Hematopoietic multipotent progenitor cell treated with erythropoietin and hydrocortisone succinate and interleukin-3 and kit ligand, for 17 days (in vitro differentiated cells): ENCODE measurements at regions not wholly inside any gene's neighbourhood (a gene's known extent, or its start where the extent isn't known, plus 50 kb on each side); places are given as distances from the start of the nearest gene placed in this dataset.

Experiments
- DNase-seq: peaks from one replicate; pipeline ENCODE4 v3.0.0-alpha.2; 2015; ENCODE audit warnings: low spot score

DNA sequence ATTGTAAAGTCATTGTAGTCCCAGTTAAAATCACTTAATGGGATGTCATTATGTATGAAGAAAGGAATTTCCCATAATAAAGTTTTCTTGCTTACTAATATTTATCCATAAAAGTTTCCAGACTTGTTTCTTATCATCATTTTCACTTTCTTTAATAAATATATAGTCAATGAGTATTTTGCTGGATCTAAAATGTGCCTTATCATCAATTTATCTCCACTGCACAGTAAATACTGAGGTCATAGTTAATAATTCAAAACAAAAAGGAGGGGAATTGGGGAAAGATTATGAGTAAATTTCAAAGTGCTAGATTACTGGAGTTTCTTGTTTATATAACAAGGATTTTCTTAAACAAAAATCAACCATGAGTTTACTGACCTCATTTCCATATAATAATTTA is 279.5 kb upstream of the DKK2 start:
- DNase-seq, result no peak

DNA sequence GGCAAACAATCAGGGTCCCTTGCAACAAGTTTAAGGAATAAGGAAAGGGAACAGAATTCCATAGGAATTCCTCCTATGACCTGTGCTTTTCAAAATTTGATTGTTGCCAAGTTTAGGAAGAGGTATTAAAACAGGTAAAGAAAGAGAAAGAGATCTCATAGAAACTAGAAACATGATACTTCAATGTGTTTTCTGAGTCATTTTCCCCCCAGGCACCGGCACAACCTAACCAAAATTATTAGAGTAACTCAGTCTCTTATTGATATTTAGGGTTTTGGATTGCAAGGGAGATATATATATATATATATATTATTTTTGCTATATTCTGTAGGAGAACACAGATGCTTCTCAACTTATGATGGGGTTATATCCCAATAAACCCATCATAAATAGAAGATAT is 278.0 kb upstream of the DKK2 start:
- no peak for DNase-seq

DNA sequence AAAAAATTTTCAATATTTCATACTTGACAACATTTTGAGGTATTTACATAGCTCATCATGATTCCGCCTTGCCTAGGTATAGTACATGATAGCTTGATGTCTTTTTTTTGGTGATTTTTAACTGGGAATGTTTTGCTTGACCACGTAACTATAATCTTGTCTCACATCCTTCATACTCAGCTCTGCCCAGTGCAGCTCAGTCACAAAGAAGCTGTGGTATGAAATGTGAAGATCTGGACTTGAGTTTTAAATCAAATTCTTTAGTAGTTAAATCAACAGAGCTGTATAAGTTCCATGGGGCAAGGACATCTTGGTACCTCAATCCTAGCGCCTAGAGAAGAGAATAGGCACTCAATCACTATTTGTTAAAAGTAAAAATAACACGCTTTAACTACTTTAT is 276.3 kb upstream of the DKK2 start:
- no peak for DNase-seq

DNA sequence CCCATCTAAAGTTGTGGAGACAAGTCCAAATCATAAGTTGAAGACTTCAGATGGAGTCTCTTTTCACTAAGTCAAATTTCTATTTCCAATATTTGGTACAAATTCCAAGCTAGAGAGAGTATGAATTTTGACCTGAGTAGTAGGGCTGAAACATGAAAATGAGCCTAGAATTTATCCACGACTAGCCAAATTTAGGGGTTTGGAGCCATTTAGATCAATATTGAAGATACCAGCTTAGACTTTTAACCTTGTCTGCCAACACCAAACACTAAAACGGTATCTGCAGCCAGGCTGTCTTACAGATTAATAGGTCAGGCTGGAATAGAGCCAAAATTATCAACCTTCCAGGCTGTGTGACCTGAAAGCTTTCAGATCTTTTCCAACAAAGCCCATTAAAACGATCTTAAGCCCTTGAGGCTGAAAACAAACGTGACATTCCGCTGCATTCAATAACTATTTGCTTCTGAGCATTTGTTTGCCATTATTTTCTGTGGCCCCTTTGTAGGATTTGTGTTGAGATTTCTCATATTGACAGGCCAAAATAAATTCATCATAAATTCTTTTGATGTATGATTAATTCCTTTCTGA is 268.7 kb upstream of the DKK2 start:
- no peak for DNase-seq

DNA sequence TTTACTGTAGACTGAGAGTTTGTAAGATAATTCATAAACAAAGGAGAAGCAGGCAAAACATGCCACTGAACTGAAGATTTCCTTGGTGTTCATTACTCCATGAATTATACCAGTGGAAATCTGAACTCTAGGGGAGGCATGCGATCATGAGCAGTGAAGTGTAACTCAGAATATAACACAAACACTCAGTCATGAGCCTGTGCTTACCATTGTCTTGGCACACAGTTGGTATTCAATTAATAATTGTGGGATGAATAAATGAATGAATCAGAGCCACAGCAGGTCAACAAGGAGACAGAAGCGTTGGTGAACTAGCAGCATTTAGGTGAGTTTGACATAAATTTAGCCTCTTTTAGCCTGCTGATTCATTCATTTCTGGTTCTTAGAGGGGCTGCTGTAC is 263.5 kb upstream of the DKK2 start:
- DNase-seq, result no peak

DNA sequence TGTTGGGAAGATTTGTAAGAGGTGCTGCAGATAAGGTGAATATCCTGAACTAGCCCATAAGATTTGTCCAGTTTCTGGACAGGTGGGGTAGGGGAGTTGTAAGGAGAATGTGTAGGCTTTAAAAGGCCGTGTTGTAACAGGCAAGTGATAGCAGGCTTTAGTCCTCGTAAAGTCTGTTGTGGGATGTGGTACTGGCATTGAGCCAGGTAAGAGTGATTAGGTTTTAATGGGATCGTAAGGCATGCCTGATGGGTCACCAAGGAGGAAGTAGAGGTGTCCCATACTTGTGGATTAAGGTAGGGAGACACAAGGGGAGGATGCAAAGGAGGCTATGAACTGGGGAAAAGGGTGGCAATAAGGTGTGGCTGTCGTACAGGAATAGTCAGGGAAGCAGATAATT is 256.9 kb upstream of the DKK2 start:
- DNase-seq, result no peak

DNA sequence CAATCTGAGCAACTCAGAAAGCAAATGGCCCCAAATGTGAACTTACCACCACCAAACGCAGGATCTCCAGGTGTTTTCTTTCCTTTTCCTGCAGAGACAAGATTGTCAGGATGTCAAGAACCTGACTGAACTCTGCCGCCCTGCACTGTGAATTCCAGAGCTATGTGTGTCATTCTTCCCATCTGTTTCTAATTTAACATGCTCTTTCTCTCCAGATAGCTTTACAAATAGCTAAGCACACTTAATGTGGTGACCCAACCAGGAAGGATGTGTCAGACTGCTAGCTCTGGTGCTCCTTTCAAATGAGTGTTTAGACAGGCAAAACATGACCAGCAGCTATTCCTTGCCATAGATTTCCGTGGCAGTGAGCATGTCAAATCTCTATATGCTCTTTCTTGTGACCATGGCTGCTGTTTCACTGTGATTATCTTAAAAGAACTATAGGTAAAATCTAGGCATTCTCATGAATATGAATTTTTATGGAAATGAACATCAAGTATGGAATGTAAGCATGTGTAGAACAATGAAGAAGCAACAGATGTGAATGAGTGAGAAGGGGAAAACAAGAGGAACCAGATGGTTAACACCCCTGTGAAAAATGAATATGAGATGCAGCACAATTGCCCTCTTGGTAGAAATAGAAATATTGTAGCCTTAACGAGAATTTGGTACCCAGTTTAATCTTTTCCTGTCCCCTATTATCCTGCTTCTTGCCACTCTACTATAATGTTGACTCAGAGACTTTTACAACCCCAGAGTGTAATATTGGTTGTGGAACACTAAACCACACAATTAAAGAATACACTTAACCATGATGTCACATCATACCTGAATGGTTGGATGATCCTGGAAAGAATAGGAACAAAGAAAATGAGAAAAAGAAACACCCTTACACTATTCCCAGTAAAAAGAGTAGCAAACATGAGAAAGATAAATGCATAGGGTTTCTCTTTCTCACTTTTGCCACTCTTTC is 247.8 kb upstream of the DKK2 start:
- DNase-seq, result no peak

DNA sequence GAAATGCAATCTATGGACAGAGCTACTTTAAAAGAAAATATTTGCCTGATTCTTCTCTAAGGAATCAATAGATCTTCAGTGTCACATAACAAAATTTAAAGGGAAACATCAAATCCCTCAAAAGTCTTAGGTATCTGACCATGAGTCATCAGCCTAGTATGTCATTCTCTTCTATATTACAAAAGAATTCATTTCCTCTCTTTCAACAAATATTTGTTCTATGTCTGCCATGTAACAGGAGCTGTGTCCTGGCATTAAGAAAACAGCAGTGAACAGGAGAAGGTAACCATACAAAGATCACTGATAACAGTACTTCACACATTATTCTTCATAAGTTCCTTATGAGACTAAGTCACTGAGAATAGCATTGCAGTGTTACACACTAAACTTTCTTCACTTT is 243.6 kb upstream of the DKK2 start:
- DNase-seq, result no peak

DNA sequence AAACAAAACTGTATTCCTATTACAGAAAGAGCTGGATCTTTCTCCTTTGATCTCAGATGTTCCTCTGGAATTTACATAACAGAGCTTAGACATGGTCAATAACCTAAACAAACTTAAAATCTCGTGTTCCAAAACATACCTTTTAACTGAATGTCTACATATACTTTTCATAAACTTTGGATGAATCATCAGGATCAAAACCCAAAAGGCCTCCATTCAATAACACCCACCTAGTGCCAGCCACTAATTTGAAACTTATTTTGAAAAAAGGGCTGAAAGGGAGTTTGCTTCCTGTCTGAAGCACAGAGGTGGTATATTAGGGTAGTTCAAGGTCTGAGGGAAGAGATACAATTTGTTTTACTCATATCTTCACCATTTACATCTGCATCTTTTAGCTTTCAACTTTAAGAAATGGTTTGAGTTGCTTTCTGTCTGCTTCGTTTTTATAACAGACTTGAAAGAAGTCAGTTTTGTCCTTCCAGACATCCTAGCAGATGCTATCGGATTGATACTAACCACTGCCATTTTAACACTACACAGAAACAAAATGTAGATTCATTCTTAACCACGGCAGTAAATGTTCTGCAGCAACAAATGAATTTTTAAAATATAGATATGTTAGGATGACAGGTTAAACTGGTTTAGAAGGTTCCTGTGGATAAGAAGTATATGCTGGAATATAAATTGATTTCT is 242.8 kb upstream of the DKK2 start:
- no peak for DNase-seq

DNA sequence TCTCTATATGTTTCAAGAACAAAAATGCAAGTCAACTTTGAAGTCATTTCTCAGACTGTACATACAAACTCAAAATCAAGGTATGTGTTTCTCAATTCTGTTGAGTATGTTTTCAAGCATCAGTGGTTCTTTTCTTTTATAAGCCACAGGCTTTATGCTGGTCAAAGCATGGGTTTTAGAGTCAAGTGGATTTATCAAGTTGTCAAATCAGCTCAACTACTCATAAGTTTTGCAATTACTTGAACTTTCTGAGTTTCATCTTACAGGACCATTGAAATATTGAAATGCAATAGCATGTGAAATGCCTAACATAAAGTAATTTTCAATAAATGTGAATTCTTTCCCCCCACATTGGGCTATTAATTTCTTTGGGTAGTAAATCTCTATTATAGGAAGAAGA is 239.9 kb upstream of the DKK2 start:
- no peak for DNase-seq

DNA sequence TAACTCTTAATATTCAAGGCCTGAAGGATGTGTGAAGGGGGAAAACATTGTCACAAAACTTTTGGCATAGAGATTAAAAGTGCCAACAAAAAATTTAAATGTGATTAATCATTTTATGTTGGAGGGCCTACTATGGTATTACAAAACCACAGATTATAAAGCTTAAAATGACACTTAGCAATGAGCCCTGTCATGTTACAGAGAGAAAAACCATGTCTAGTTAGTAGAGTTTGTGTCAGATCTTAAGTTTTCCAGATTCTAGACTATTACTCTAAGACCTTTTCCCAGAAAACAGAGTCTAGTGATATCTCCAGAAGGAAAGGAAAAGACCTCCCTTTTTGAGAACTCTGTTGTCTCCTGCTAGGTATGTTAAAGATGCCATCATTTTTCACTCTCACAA is 239.1 kb upstream of the DKK2 start:
- DNase-seq, result no peak

DNA sequence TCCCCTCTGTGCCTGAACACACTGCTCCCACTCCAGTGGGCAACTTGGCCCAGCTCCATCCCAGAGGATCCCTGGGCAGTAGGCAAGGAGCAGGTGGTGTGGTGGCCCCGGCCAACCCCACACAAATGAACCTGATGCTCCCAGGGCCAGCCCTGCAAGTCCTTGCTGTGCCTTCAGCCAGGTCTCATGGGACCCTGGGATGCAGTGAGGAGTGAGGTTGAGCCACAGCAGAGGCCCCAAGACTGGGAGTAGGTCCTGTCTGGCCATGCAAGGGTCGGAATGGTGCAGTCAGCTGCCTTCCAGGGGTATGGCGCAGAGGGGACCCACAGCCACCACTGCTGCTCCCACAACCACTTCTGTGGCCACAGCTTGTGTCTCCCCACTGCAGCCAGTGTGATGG is 234.5 kb upstream of the DKK2 start:
- no peak for DNase-seq

DNA sequence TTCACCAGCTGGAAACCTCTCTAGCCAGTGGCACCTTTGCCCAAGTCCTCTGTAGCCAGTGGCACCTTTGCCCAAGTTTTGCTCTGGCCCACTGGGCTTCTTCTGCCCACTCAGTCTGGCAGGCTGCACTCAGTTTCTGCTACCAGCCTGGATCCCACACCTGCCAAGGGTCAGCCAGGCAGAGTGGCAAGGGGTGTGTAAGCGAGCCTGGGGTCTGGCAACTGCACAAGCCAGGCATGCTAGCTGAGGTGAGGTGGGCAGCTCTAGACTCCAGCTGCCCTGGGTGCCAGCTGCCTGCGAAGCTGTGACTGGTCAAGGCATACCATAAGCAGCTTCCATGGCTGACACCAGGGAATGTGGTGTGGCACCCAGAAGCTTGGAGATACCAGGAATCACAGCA is 233.1 kb upstream of the DKK2 start:
- no peak for DNase-seq

DNA sequence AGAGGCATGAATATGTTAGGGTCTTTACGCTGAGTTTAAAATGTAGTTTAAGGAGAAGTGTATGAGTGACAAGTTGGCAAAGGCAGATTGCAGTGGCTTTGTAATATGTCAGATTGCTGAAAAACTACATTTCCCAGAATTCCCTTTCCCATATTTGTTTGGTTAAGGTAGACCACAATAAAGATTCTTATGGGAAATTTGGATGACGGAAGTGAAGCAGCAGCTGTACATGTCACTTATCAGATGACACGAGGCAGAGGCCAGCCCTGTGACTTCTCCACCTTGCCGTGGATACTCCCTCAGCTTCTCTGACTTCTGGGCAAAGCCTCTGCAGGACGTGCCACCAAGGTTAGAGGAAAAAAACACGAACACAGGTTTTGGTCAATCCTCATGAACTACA is 229.7 kb upstream of the DKK2 start:
- DNase-seq, result no peak

DNA sequence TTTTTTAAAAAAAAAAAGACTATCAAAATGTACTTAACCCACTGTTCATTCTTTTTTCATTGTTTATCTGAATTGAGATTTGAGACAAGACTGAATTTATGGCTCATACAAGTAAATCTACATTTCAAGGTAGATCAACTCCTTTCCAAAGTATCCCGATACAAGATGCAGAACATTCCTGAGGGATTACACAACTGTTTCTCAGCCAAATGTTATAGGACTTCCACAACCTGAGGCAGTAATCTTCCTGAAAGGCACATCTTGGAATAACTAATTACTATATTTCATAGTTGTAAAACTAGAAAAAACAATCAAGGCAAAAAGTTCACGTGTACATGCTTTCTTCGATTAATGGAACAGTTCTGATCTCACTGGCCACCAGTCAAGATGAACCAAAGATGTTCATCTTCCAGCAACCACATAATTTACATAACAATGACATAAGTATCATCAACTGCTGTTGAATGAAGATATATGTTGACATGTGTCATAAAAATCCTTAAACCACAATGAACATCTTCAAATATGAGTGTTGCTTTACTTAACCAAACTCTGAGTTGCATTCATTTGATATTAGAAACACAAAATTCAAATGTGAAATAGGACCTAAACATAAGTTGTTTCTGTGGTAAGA is 225.2 kb upstream of the DKK2 start:
- DNase-seq, result no peak

DNA sequence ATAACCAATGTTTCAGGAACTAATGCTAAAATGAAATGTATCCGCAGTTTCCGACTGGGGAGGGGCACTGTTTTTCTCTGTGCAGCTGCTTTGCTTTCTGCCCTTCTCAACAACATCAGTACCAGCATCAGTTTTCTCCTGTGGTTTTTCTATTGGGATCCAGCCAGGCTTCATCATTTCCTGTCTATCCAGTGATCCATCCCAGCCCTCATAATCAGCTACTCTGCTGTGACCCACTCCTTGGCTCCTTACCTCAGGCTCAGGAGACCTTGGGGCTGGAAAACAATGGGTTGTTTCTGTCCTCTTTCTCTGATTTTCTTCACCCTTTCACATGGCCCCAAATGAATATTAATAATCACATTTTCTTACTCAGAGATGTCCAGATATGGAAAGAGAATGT is 222.2 kb upstream of the DKK2 start:
- DNase-seq, result no peak

DNA sequence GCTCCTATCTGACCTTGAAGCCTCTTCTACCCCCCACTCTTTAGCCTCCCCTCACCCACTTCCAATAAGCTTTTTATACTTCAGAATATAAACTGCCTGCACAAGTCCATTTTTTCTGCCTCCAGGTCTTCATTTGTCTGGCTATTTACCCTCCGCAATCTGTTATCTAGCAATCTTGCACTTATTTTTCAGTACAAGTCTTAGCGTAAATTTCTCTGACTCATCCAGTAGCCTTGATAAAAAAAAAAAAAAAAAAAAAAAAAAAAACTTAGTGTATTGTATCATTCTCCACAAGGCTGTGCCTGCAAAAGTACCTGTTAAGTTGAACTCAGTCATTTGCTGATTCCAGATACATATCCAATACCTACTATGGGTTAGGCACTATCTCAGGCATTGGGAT is 219.5 kb upstream of the DKK2 start:
- DNase-seq, result no peak

DNA sequence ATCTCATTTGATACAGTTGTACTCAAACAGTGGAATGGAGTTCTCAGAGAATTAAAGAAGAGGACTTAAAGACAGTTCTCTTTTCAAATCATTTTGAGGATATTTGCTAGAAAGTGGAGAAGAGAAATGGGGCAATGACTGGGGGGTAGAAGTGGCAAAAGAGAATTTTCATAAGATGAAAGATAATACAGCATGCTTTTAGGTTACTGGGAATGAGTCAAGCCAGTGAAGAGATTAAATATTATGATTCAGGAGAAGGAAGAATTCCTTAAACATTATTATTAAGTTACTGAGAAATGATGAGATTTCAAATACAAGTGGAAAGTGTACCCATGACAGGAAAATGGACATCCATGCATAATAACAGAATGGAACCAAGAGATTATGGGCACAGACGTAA is 219.0 kb upstream of the DKK2 start:
- DNase-seq, result no peak

DNA sequence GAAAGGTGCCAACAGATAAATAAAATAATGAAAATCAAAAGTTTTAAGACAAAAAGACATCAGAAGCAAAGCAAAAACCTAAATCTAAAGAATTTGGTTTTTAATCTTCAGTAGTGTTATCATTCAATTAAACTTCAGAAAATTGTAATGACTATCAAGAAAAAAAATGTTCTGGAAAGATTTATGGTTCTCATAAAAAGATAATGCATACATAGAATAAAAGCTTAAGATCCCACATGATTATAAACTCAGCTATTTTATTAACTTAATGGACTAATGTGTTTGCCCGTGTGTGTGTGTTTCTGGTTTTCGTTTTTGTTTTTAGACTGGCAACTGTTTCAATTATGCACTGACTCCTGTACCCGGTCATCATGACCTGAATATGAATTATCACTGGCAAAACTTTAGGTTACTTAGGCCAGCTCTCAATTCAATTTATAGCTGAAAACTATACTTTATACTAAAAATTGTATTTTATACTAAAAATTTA is 217.5 kb upstream of the DKK2 start:
- DNase-seq, result no peak

DNA sequence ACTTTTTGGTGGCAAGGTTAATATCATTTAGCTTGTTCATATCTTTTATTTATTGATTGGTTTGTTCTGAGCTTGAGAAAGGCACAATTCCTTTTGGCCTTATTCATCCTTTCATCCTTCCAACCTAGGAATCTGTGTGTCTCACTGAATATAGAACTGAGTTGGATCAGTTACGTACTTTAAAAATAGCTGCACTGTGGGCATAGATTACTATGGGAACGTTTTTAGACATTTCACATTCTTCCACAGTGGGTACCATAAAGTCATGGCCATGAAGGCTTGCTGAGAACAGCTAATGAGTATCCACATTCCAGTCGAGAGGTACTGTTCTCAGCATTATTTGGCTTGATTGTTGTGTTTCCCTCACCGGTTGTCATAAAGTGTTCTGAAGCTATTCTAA is 217.0 kb upstream of the DKK2 start:
- DNase-seq, result no peak

DNA sequence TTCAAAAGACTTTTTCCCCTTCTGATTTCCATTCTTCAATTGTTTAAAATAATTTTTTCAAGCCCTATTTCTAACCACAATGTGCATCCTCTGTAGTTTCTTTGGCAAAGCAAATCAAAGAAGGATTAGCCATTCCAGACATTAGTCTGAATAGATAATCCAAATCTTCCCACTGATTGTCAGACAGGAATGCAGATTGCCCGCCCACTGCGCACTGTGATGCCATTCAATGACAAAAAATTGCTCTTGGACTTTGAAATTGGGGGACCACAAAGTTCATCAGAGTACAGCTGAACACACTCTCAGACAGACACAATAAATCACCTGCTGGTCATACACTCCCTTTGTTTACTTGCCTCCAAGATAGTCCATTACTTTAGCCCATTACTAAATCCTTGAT is 216.5 kb upstream of the DKK2 start:
- no peak for DNase-seq

DNA sequence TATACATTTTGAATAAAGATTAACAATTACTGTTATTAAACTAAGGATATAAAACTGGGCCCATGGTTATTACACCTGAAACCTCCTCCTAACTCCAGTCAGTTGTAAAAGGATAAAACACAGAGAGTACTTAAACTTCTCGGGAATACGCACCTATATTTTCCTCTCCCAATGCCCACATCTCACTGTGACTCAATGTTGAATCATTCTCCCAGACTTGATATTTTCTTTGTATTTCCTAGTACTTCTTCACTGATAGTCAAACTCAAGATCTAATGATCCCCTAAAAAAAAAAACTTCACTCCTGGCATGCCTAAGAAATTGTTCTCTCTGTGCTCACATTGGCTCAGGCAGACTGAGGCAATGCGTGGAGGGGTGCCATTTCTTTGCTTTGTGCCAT is 212.5 kb upstream of the DKK2 start:
- DNase-seq, result no peak

DNA sequence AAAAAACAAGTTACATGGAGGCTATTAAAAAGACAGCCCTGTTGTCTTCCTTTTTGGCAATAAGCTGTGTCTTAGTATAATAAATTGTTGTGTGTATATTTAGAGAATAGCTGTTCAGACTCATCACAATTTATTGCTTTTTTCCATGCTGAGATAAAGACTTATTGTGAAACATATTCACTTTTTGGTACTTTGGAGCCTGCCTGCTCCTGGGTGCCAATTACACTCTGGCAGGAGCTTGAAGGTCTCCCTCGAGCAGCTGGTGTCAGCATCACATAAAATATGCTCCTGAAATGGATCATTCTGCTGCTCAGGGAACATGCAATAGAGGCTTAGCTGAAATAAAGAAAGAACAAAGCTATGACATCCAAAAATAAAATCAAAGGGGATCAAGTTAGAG is 211.6 kb upstream of the DKK2 start:
- DNase-seq, result no peak
